Fibroblast of skin of left biceps (primary cell): ENCODE measurements at regions not wholly inside any gene's neighbourhood (a gene's known extent, or its start where the extent isn't known, plus 50 kb on each side); places are given as distances from the start of the nearest gene placed in this dataset.
"Not testable (repeated sequence)": the region's sequence is repeated elsewhere in the genome, so short reads cannot be mapped to it uniquely, and the experiment has no call there.

ENCODE experiments used
- DNase-seq, 2 experiments: peaks; one replicate each; pipeline ENCODE4 v3.0.0-alpha.2; 2013; ENCODE audit warnings: low read depth in 2 of 2

DNA sequence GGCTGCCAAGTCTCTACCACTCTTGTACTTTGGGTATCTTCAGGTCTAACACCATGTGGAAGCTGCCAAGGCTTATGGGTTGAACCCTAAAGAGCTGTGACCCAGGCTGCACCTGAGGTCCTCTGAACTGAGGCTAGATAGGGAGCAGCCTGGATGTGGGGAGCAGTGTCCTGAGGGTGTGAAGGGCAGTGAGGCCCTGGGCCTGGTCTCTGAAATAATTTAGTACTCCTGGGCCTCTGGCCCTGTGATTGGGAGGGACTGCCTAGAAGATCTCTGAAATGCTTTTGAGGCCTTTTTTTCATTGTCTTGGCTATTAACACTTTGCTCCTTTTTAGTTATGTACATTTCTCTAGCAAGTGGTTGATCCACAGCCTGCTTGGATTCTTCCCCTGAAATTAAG is 847.2 kb upstream of the B3GALT2 start:
- no peak for DNase-seq

GRCh38 chr1:194028002-194028401 is 841.6 kb upstream of the B3GALT2 start:
- no peak for DNase-seq

DNA sequence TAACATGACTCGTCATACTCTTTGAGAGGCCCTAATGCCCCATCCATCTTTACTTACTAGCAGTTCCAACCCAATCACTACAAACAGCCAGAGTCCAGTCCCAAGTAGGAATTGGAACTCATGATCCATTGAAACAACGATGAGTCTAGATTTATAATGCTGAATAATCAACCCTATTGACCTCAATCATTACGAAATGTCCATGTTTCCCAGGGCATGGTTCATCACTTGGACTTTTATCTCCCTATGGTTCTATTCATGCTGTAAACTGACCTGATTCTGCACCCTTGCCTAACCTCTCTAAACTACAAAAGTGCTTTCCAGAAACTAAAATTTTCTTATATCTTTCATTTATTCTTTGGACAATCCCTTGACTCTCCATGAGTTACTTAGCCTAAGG is 840.0 kb upstream of the B3GALT2 start:
- DNase-seq = no peak

- peak; percentile 76 to 79 for DNase-seq
Measured at GRCh38 chr1:194024659-194025058, 838.2 kb upstream of the B3GALT2 start.

GRCh38 chr1:194014014-194014413 is 827.6 kb upstream of the B3GALT2 start:
- no peak for DNase-seq

- DNase-seq = no peak
Measured at GRCh38 chr1:194013561-194013960, 827.1 kb upstream of the B3GALT2 start.

DNA sequence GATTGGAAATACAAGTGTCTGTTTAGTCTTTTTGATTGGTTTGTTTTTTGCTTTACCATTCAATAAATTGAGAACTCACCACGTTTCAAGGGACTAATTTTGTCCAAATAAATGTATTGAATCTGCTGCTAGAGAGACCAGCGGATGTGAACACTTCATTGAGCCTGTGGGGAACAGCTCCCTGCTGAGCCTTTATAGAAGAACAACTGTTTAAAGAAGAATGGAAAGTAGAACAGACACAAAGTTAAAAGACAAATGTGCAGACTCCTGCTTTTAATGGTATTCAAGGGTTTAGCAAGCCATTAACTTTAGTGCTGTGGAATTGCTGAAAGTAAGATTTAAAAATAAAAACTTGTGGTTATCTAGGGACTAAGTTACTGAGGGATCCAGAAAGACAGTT is 817.7 kb upstream of the B3GALT2 start:
- DNase-seq = no peak

GRCh38 chr1:194001726-194002350 is 815.4 kb upstream of the B3GALT2 start:
- not testable (repeated sequence) for DNase-seq

DNA sequence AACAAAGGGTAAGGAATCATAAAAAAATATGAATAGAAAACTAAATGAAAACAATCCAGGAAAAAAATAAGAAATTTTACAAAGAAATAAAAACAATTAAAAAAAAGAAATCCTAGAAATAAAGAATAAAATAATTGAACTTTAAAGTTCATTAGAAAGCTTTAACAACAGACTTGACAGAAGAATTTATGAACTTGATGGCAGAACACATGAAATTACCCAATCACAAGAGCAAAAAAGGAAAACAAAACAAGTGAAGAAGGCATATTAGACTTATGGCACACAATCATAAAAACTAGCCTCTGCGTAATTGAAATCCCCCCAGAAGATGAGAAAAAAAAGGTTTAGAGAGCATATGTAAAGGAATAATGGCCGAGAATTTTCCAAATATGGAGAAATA is 802.5 kb upstream of the B3GALT2 start:
- DNase-seq = no peak

DNA sequence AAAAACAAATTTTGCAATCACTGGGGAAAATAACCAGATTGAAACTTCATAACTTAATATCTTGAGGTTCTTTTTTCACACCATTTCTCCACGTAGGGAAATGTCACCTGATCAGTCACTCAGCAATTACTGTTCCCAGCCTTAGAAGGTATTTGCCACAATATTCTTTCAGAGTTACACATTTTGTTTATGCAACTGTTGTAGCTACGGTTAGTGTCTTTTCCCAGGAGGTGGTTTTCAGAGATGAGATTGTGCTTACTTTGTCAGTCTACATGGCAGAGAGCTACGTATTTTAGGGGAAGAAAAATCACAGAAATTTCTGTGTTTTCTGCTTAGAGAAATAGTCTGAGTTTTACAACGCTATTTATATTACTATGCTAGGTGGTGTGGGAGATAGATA is 792.8 kb upstream of the B3GALT2 start:
- no peak for DNase-seq

DNA sequence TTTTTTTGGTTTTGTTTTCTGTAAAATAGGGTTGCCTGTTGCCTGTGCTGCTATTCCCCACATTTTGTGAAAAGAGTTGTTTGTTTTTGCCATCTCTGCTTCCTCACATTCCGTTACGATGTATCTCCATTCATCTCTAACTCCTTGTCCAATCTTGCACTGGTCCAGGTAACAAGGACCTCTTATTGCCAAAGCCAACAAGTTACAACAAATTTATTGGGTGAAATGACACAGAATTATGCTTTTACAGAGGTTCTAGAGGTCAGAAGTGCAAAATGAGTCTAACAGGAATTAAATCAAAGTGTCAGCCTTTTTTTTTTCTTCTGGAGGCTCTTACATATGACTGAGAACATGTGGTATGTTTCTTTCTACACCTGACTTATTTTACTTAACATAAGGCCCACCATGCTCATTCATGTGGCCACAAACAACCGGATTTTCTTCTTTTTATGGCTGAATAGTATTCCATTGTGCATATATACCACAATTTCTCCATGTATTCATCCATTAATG is 787.9 kb upstream of the B3GALT2 start:
- no peak for DNase-seq

DNA sequence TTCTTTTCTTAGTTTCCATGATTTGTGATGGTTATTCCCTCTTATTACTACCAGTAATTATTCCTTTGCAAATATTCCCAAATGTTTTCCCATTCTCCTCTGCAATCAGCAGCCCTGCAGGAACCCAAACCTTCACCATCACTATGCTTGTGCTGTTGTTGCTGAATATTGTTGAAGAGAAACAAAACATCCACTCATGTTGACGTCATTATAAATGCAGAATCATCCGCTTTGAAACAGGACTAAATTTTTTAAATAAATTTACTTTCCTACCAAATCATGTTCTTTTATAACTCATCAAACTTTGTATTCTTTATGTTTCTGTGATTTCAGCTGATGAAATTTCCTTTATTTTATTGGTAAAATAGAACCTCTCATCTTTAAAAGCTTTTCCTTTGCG is 787.0 kb upstream of the B3GALT2 start:
- DNase-seq = no peak

- no peak for DNase-seq
Measured at GRCh38 chr1:193971595-193971994, 785.2 kb upstream of the B3GALT2 start.

GRCh38 chr1:193960499-193960898 is 774.1 kb upstream of the B3GALT2 start:
- DNase-seq = no peak

- DNase-seq = no peak
Measured at GRCh38 chr1:193960040-193960439, 773.6 kb upstream of the B3GALT2 start.

- DNase-seq = no peak
Measured at GRCh38 chr1:193957556-193958095, 771.2 kb upstream of the B3GALT2 start.

GRCh38 chr1:193952778-193953374 is 766.5 kb upstream of the B3GALT2 start:
- no peak for DNase-seq

- no peak for DNase-seq
Measured at GRCh38 chr1:193951984-193952383, 765.6 kb upstream of the B3GALT2 start.

GRCh38 chr1:193944454-193944853 is 758.0 kb upstream of the B3GALT2 start:
- DNase-seq = no peak

GRCh38 chr1:193940176-193940575 is 753.8 kb upstream of the B3GALT2 start:
- no peak for DNase-seq

- DNase-seq = no peak
Measured at GRCh38 chr1:193939585-193939984, 753.2 kb upstream of the B3GALT2 start.

DNA sequence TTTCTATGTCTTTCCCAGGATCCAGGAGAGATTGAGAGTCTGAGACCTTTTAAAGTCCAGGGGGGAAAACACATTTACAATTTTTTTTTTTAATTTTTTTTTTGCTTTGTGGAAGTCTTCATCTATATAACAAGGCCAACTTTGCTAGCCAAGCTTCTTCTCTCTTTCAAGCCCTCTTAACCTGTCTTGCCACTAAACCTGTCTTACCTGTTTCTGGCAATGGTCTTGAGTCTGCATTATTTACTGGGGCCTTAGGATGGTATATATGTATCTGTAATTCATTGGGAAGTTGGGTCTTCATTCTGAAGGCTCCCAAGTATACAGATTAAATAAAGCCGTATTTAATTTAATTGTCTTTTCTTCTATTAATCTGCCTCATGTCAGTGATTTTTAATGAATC is 750.9 kb upstream of the B3GALT2 start:
- no peak for DNase-seq

DNA sequence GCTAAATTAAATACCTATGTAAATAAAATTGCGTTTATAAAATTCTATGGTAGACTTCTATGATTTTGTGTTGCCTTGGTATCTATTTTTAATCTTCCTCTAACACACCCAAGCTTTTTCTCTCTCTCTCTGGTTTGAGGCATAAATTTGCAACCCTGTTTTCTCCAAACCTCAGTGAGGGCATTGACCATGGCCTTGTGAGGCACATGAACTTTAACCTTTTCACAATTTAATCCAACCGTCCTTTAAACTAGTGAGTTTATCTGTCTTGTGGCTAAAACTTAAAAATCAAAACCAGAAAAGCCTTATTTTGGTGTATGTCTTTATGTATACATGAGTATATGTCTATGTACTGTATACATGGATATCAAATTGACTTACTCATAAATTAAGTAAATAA is 746.6 kb upstream of the B3GALT2 start:
- DNase-seq = no peak
